ENCODE measurements at regions not wholly inside any gene's neighbourhood (a gene's known extent, or its start where the extent isn't known, plus 50 kb on each side); places are given as distances from the start of the nearest gene placed in this dataset.

- TF ChIP-seq HNF4G (IDR thresholded peaks at IDR 0.05) (no peak), YY1 (IDR thresholded peaks at IDR 0.05) (peak; percentile 21), TAF1 (conservative IDR thresholded peaks at IDR 0.05) (peak; percentile 25), RXRA (IDR thresholded peaks at IDR 0.05) (no peak)
- no peak for DNase-seq (ENCODE audit: low spot score)
- no peak overlapping the region for H3K9ac ChIP-seq (ENCODE audit: low read depth in 1 of 2, low read length in 2 of 2)
- H3K4me1 ChIP-seq (ENCODE audit: control insufficient read depth in 4 of 4, insufficient read depth in 4 of 4, low read length in 3 of 4): no peaks in the 10 kb centered on the region
- no peak overlapping the region for H3K27ac ChIP-seq (ENCODE audit: low read depth in 1 of 2, low read length in 2 of 2)
- H3K27me3 ChIP-seq (ENCODE audit: control insufficient read depth in 4 of 4, insufficient read depth in 4 of 4, low read length in 3 of 4): no peaks in the 10 kb centered on the region
- whole genome bisulfite sequencing: 66% methylated on average over 10 of the region's 10 CpGs
- no peaks in the 10 kb centered on the region for H3K36me3 ChIP-seq (ENCODE audit: control insufficient read depth in 4 of 4, insufficient read depth in 3 of 4, low read depth in 1 of 4, low read length in 3 of 4)
- no peaks in the 10 kb centered on the region for H3K9me3 ChIP-seq (ENCODE audit: control insufficient read depth in 4 of 4, low read length in 3 of 4)
- H3K4me3 ChIP-seq (ENCODE audit: low read depth in 1 of 3, low read length in 3 of 3): no peak overlapping the region
These were observed 97.3 kb downstream of the NR1D2 start for GRCh38 chr3:24042174-24043059.

DNA sequence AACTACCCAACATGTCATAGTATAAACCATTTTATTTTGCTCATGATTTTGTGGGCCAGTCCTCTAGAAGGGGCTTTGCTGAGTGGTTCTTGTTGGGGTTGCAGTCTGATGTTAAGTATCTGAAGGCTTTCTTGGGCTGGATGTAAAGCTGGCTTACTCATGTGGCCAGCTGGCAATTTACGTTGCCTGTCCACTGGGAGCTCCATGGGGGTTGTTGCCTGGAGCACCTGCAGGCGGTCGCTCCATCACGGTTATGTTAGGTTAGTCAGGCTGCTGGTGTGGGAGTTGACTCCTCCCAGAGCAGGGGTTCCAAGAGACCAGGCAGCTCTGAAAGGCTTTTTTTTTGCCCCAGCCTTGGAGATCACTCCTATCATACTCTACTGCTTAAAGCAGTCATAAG is 98.1 kb downstream of the NR1D2 start:
- Histone ChIP-seq H3K9me3 (ENCODE audit: control insufficient read depth in 4 of 4, low read length in 3 of 4) (no peaks in the 10 kb centered on the region), H3K9ac (ENCODE audit: low read depth in 1 of 2, low read length in 2 of 2) (no peak overlapping the region), H3K27ac (ENCODE audit: low read depth in 1 of 2, low read length in 2 of 2) (no peak overlapping the region), H3K36me3 (ENCODE audit: control insufficient read depth in 4 of 4, insufficient read depth in 3 of 4, low read depth in 1 of 4, low read length in 3 of 4) (no peaks in the 10 kb centered on the region), H3K27me3 (ENCODE audit: control insufficient read depth in 4 of 4, insufficient read depth in 4 of 4, low read length in 3 of 4) (no peaks in the 10 kb centered on the region), H3K4me3 (ENCODE audit: low read depth in 1 of 3, low read length in 3 of 3) (no peak overlapping the region), H3K4me1 (ENCODE audit: control insufficient read depth in 4 of 4, insufficient read depth in 4 of 4, low read length in 3 of 4) (no peaks in the 10 kb centered on the region)
- 87% methylated on average over 4 of the region's 4 CpGs for WGBS
- DNase-seq (ENCODE audit: low spot score): no peak
- TF ChIP-seq RAD21 (IDR thresholded peaks at IDR 0.05) (no peak), TAF1 (conservative IDR thresholded peaks at IDR 0.05) (no peak), NR2F2 (IDR thresholded peaks at IDR 0.05) (no peak), HNF4A (conservative IDR thresholded peaks at IDR 0.05) (no peak), JUND (IDR thresholded peaks at IDR 0.05) (no peak), RXRA (IDR thresholded peaks at IDR 0.05) (no peak), FOXA2 (IDR thresholded peaks at IDR 0.05) (no peak), ZBTB33 (IDR thresholded peaks at IDR 0.05) (no peak), EGR1 (IDR thresholded peaks at IDR 0.05; ENCODE audit: low read depth in 2 of 2) (no peak), FOXA1 (IDR thresholded peaks at IDR 0.05) (no peak), YY1 (IDR thresholded peaks at IDR 0.05) (no peak), CTCF (IDR thresholded peaks at IDR 0.05; ENCODE audit: low read depth, low read length, missing input control) (no peak), GABPA (IDR thresholded peaks at IDR 0.05 in 1 of 2, conservative IDR thresholded peaks at IDR 0.05 in 1 of 2) (no peak), HNF4G (IDR thresholded peaks at IDR 0.05) (no peak), SP1 (IDR thresholded peaks at IDR 0.05) (no peak)
- TF ChIP-seq, protein P1, sequence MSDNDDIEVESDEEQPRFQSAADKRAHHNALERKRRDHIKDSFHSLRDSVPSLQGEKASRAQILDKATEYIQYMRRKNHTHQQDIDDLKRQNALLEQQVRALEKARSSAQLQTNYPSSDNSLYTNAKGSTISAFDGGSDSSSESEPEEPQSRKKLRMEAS (IDR thresholded peaks at IDR 0.05): no peak
- TF ChIP-seq, protein P2, sequence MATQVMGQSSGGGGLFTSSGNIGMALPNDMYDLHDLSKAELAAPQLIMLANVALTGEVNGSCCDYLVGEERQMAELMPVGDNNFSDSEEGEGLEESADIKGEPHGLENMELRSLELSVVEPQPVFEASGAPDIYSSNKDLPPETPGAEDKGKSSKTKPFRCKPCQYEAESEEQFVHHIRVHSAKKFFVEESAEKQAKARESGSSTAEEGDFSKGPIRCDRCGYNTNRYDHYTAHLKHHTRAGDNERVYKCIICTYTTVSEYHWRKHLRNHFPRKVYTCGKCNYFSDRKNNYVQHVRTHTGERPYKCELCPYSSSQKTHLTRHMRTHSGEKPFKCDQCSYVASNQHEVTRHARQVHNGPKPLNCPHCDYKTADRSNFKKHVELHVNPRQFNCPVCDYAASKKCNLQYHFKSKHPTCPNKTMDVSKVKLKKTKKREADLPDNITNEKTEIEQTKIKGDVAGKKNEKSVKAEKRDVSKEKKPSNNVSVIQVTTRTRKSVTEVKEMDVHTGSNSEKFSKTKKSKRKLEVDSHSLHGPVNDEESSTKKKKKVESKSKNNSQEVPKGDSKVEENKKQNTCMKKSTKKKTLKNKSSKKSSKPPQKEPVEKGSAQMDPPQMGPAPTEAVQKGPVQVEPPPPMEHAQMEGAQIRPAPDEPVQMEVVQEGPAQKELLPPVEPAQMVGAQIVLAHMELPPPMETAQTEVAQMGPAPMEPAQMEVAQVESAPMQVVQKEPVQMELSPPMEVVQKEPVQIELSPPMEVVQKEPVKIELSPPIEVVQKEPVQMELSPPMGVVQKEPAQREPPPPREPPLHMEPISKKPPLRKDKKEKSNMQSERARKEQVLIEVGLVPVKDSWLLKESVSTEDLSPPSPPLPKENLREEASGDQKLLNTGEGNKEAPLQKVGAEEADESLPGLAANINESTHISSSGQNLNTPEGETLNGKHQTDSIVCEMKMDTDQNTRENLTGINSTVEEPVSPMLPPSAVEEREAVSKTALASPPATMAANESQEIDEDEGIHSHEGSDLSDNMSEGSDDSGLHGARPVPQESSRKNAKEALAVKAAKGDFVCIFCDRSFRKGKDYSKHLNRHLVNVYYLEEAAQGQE (IDR thresholded peaks at IDR 0.05): no peak
